Esophagus squamous epithelium (tissue), 5 donors: ENCODE measurements at regions not wholly inside any gene's neighbourhood (a gene's known extent, or its start where the extent isn't known, plus 50 kb on each side); places are given as distances from the start of the nearest gene placed in this dataset.

ENCODE experiments used
- DNase-seq: peaks from one replicate; lab custom pipeline; 2025; lab: John Stamatoyannopoulos, UW
- H3K27ac ChIP-seq, 4 donors: fragments of 200-600 bp; sonication (generic); one replicate each; pipeline ENCODE4 v1.5.1; 2016 to 2019; ENCODE audit warnings: mild to moderate bottlenecking in 1 of 4
- H3K27me3 ChIP-seq, 4 donors: fragments of 200-600 bp; sonication (generic); 1 replicate in 3 of 4; 2 replicates in 1 of 4; pipeline versions ENCODE4 v1.5.1 to v1.6.0; 2017 to 2021; ENCODE audit warnings: antibody characterized with exemption in 1 of 4
- H3K36me3 ChIP-seq, 3 donors: fragments of 200-600 bp; sonication (generic); one replicate each; pipeline ENCODE4 v1.5.1; 2016 to 2019
- H3K4me1 ChIP-seq, 3 donors: fragments of 200-600 bp; sonication (generic); one replicate each; pipeline ENCODE4 v1.5.1; 2017 to 2019
- H3K4me3 ChIP-seq, 4 donors: fragments of 200-600 bp; sonication (generic); 1 replicate in 3 of 4; 2 replicates in 1 of 4; pipeline ENCODE4 v1.5.1; 2016 to 2019; ENCODE audit warnings: mild to moderate bottlenecking in 2 of 4, moderate library complexity in 1 of 4
- H3K9me3 ChIP-seq, 3 donors: fragments of 200-600 bp; sonication (generic); one replicate each; pipeline ENCODE4 v1.5.1; 2016 to 2019
- CTCF ChIP-seq, 6 experiments: fragments of 450-650 bp in 4 of 6; fragments of 200-600 bp in 2 of 6; sonication (generic) in 2 of 6; IDR thresholded peaks; one replicate each; pipeline ENCODE4 v1.5.1; 2016 to 2019; ENCODE audit warnings: antibody characterized with exemption in 6 of 6, mild to moderate bottlenecking in 4 of 6, moderate library complexity in 4 of 6
- POLR2A ChIP-seq, 4 donors: fragments of 450-650 bp; IDR thresholded peaks; one replicate each; pipeline ENCODE4 v1.6.1; 2017; ENCODE audit warnings: antibody characterized with exemption in 4 of 4, mild to moderate bottlenecking in 4 of 4, moderate library complexity in 3 of 4
- WGBS, 2 donors: methylation state at CpG; one replicate each; pipeline ENCODE4 v1.1.5; 2018; 5-methylcytosine and 5-hydroxymethylcytosine counted together
- intact Hi-C: fragments of 100-400 bp; cut with DNase I; formaldehyde crosslinking; loops from one replicate; pipeline ENCODE4 v1.15.0; 2022
- donor health status: DM: yes; HTN: yes; CAD: no.

GRCh38 chr7:22658031-22658430, 69.0 kb upstream of the IL6 start:
- WGBS, 2 donors, result 85 to 89% methylated on average over 3 of the region's 3 CpGs
- no peaks in the 10 kb centered on the region for H3K9me3 ChIP-seq
- no peak for TF ChIP-seq CTCF (IDR thresholded peaks at IDR 0.05)
- no peak for TF ChIP-seq POLR2A (IDR thresholded peaks at IDR 0.05)
- intact Hi-C loops, result no loop called here
- no peaks in the 10 kb centered on the region for H3K36me3 ChIP-seq
- no peak overlapping the region for H3K4me3 ChIP-seq
- no peaks in the 10 kb centered on the region for H3K4me1 ChIP-seq
- H3K27me3 ChIP-seq, result peaks cover 0 to 8% (median 0%) of the 10 kb centered on the region in 4 donors
- no peak for DNase-seq
- no peak overlapping the region for H3K27ac ChIP-seq

GRCh38 chr7:22657479-22657878, 69.5 kb upstream of the IL6 start:
- DNase-seq, result no peak
- no peaks in the 10 kb centered on the region for H3K9me3 ChIP-seq
- no peaks in the 10 kb centered on the region for H3K4me1 ChIP-seq
- H3K4me3 ChIP-seq, result no peak overlapping the region
- TF ChIP-seq CTCF (IDR thresholded peaks at IDR 0.05), result no peak
- no peak for TF ChIP-seq POLR2A (IDR thresholded peaks at IDR 0.05)
- H3K27ac ChIP-seq, result no peak overlapping the region
- H3K36me3 ChIP-seq, result no peaks in the 10 kb centered on the region
- H3K27me3 ChIP-seq, result peaks cover 0 to 8% (median 0%) of the 10 kb centered on the region in 4 donors
- intact Hi-C loops, result no loop called here
- WGBS, 2 donors, result 62 to 76% methylated on average over 1 of the region's 1 CpG

GRCh38 chr7:22655781-22656180, 71.2 kb upstream of the IL6 start:
- WGBS, 2 donors, result 88 to 93% methylated on average over 4 of the region's 4 CpGs
- Histone ChIP-seq H3K9me3 (no peaks in the 10 kb centered on the region), H3K4me1 (no peaks in the 10 kb centered on the region), H3K27me3 (peaks cover 0 to 2% (median 0%) of the 10 kb centered on the region in 4 donors), H3K27ac (no peak overlapping the region), H3K4me3 (no peak overlapping the region), H3K36me3 (no peaks in the 10 kb centered on the region)
- no peak for DNase-seq
- intact Hi-C loops, result no loop called here
- TF ChIP-seq CTCF (IDR thresholded peaks at IDR 0.05) (no peak), POLR2A (IDR thresholded peaks at IDR 0.05) (no peak)

- WGBS, 2 donors, result 92 to 100% methylated on average over 1 of the region's 1 CpG
- DNase-seq, result no peak
- Histone ChIP-seq H3K9me3 (no peaks in the 10 kb centered on the region), H3K4me3 (no peak overlapping the region), H3K4me1 (no peaks in the 10 kb centered on the region), H3K27ac (no peak overlapping the region), H3K36me3 (no peaks in the 10 kb centered on the region), H3K27me3 (peaks cover 0 to 2% (median 0%) of the 10 kb centered on the region in 4 donors)
- TF ChIP-seq CTCF (IDR thresholded peaks at IDR 0.05) (no peak), POLR2A (IDR thresholded peaks at IDR 0.05) (no peak)
- intact Hi-C loops, result no loop called here
These were observed 72.2 kb upstream of the IL6 start for GRCh38 chr7:22654831-22655230.

GRCh38 chr7:22653951-22654350, 73.0 kb upstream of the IL6 start:
- TF ChIP-seq POLR2A (IDR thresholded peaks at IDR 0.05), result no peak
- TF ChIP-seq CTCF (IDR thresholded peaks at IDR 0.05), result no peak
- no peaks in the 10 kb centered on the region for H3K4me1 ChIP-seq
- H3K4me3 ChIP-seq, result no peak overlapping the region
- no peak overlapping the region for H3K27ac ChIP-seq
- no peaks in the 10 kb centered on the region for H3K27me3 ChIP-seq
- no peaks in the 10 kb centered on the region for H3K9me3 ChIP-seq
- intact Hi-C loops, result no loop called here
- no peaks in the 10 kb centered on the region for H3K36me3 ChIP-seq
- DNase-seq, result no peak
